ENCODE measurements at regions not wholly inside any gene's neighbourhood (a gene's known extent, or its start where the extent isn't known, plus 50 kb on each side); places are given as distances from the start of the nearest gene placed in this dataset.
A peak's percentile ranks its signal among the peaks of the same experiment; 100 is the strongest.

DNA sequence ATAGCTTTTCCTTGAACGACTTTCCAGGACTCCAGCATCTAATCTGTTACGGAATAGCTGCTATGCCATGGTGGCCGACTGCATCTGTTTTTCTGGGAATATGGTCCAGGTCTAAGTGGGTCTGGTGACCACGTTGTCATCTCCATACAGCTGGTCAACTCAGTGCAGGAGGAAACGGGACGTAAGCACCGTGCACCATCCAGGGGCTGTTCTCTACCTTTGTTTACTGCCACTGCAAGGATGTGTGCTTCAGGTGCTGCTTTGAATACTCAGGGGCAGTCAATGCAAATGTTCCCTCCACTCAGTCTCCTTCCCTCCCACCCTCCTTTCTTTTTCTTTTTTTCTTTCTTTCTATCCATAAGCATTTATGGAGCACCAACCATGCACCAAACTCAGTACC, 648.2 kb downstream of the VRK1 start:
- no peak for DNase-seq (ENCODE audit: low spot score)

- no peak for DNase-seq (ENCODE audit: low spot score)
These were observed 648.9 kb downstream of the VRK1 start for GRCh38 chr14:97446087-97446486.

GRCh38 chr14:97452314-97452713, 655.1 kb downstream of the VRK1 start:
- no peak for DNase-seq (ENCODE audit: low spot score)

GRCh38 chr14:97453991-97454390, 656.8 kb downstream of the VRK1 start:
- no peak for DNase-seq (ENCODE audit: low spot score)

- DNase-seq (ENCODE audit: low spot score) = no peak
These were observed 659.3 kb downstream of the VRK1 start for GRCh38 chr14:97456462-97456861.

DNA sequence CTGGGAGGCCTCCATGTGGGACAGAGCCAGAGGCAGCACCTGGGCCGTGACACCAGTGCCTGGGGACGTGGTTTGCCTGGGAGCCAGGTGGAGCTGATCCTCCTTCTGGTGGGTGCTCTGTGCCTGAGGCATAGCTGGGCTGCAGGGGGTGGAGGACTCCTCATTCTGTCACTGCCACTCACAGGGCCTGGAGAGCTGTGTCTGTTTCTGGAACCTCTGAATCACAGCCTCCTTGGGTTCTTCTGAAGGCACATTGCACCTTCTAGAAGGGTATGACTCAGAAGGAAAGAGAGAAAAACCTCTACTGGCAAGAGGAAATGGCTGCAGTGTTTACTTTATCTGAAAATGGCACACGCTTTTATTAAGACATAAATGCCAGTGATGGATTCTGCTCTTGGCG, 659.8 kb downstream of the VRK1 start:
- peak; percentile 53 for DNase-seq (ENCODE audit: low spot score)

DNA sequence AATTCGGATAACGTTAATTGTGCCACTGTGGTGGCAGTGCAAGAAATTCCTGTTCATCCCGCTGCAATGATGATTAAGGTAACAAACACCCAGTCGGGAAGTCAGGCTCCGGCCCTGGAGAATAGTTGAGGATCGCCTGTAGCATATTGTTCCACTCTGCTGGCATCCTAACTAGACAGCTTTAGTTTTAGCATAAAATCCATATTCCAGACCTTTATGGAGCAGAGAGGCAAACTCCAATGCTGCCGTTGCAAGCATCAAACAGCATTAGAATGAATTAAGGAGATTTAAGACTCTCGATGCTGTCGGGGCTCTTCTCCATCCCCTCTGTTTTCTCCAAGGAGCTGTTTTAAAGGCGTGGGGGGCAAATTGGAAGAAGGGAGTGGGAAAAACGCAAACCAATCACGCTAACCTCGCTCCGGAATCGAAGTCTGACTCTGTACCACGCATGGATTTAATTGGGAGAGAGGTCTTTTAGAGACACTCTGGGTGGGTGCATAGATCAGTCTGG, 660.4 kb downstream of the VRK1 start:
- peak; percentile 55 for DNase-seq (ENCODE audit: low spot score)

DNA sequence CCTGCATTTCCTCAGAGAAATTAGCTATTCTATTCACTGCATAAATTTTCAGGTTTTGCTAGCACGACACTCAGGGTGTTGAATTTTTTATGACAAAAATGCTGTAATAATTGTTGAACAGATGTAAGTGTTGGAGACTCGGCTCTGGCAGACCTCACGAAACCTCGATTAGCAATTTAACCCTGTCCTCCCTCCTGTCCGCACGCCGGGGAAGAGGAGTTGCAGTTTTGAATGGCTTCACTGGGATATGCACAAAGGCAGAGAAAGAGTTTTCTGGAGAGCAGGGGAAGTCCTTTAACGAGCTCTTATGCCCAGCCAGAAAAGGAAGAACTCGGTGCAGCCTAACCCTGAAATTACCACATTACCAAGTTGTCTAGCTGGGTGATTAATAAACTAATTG, 661.1 kb downstream of the VRK1 start:
- peak; percentile 23 for DNase-seq (ENCODE audit: low spot score)

DNA sequence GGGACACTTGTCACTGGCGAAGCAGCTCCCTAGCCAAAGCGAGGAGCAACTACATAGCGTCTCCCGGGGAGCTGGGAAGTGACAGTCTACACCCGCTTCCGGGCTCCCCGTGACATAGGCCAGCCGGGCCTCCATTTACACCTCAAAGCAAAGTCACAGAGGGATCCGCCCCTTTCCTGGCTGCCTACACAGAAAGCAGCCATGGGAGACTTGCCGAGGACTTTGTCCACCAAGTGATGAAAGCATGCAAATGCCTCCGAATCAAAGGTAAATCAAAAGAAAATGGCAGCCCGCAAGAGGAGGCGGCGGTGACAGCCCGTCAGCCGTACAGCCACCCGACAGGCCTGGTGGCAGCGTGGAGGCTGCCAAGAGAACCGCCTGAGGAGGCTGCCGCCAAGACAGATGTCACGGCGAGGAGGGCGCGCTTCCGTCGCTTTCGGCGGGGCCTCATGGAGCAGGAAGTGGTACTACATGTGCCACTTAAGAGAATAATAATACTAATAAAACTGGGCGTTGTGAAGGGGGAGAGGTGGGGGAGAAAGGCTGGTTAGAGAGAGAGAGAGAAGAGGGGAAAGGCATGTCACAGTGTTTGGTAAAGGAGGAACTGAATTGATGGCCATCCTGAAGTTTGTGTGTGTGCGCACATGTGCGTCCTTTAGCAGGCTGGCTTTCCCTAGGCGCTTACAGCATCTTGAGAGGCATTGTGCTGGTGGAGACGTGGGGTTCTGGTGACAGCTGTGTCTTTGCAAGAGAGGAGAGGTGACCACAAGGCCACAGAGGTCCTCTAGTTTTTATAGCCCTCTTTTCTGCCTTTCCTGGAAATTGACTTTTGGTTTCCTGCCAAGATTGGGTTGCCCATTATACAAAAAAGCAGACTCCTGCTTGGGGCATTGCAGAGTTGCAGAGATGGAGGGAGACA, 661.7 kb downstream of the VRK1 start:
- peak; percentile 20 for DNase-seq (ENCODE audit: low spot score)

DNA sequence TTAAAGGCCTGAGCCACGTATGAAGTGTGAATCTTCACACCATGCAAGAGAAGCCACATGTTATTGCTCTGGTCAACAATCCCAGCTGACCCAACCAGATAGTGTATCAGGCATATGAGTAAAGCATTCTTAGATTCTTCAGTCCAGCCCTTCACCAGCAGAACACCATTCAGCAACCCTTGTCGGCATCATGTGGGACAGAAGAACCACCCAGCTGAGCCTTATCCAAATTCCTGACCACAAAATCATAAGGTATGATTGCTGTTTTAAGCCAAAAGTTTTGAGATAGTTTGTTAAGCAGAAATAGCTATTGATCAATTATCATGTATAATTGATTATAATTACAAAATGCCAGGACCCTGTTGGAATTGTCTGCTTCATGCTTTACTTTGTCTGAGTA, 664.9 kb downstream of the VRK1 start:
- no peak for DNase-seq (ENCODE audit: low spot score)

DNA sequence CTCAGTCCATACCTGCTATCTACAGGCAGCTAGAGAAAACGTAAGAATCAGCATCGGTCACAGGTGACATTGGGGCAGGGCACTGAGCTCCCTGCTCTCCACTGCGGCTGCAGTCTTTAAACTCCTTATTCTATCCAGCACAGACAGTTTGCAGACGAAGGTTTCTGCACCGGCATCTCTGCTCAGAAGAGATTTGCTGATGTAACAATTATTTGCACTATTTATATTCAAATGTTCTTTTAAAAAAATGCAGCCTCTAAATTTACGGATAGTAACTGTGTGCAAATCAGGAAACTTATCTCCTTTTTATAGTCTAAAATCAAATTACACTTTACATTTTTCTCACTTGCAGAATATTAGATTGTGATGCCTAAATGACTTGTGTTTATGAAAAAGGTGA, 671.0 kb downstream of the VRK1 start:
- no peak for DNase-seq (ENCODE audit: low spot score)

DNA sequence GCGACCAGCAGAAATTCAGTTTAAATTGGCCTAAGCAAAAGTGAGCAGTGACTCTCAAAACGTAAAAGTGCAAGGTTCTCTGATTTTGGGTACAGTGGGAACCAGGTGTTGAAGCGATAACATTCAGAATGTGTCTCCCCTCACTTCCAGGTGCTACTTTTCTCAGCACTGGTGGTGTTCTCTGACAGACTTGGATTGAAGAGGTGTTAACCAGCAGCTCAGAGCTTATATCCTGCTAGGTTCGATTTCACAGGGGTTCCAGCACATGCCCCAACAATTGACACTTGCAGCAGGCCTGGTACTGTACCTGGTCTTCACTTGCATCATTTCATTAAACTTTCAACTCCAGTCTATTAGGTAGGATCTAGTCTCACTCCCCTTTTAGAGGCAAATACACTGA, 680.2 kb downstream of the VRK1 start:
- no peak for DNase-seq (ENCODE audit: low spot score)

- DNase-seq (ENCODE audit: low spot score) = no peak
These were observed 688.0 kb downstream of the VRK1 start for GRCh38 chr14:97485201-97485600.

GRCh38 chr14:97486601-97487120, 689.5 kb downstream of the VRK1 start:
- no peak for DNase-seq (ENCODE audit: low spot score)

- no peak for DNase-seq (ENCODE audit: low spot score)
These were observed 692.6 kb downstream of the VRK1 start for GRCh38 chr14:97489750-97490149.

- no peak for DNase-seq (ENCODE audit: low spot score)
These were observed 693.4 kb downstream of the VRK1 start for GRCh38 chr14:97490521-97491070.

- no peak for DNase-seq (ENCODE audit: low spot score)
These were observed 694.5 kb downstream of the VRK1 start for GRCh38 chr14:97491697-97492096.

- no peak for DNase-seq (ENCODE audit: low spot score)
These were observed 702.8 kb downstream of the VRK1 start for GRCh38 chr14:97499790-97500481.

DNA sequence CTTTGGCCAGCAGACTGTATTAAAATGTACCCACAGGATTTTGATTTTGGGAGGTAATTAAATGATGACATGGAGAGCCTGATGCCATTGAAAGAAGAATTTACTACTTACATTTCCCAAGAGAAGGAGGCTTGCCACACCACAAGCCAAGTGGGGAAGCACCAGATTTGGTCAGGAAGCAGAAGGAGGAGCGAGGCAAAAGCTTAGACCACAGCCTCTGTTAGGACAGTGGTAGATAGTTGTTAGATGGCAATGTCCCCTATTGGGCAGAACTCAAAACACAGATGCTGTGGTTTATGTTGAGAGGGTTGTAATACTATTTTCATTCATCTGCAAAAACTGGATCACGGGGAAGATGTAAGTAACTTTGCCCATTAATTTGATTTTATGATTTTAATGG, 709.4 kb downstream of the VRK1 start:
- DNase-seq (ENCODE audit: low spot score) = no peak

GRCh38 chr14:97513891-97514290, 716.7 kb downstream of the VRK1 start:
- no peak for DNase-seq (ENCODE audit: low spot score)

DNA sequence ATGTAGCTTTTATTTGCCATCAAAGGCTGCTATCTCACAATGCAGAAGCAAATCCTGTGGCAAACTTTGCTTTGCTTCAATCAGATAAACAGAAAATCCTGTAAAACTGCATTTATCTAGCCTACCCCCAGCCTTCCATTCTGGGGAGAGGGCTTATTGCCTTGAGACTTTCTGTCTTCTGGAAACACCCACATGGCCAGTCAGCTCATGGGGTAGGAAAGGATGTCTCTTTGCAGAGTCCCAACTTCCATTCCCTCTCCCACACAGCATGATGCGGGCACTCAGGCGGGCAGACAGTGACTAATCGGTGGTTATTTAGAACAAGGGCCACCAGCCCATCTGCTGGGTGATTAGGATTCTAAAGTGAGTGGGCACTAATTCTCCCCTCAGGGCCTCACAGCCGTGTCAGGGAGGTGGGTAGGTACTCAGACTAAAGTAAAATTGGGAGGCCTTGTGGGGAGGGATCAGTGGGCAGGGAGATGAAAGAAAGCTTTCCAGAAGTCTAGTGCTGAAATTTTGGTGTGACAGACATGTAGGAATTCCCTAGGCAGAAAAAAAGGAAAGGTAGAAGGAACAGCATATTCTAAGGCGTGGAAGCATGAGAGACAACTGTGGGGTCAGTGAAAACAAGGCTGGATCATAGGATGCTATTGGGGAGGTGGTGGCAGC, 720.5 kb downstream of the VRK1 start:
- DNase-seq (ENCODE audit: low spot score) = no peak

GRCh38 chr14:97523936-97524335, 726.8 kb downstream of the VRK1 start:
- no peak for DNase-seq (ENCODE audit: low spot score)
